HG03196 (cell line): ENCODE measurements at regions not wholly inside any gene's neighbourhood (a gene's known extent, or its start where the extent isn't known, plus 50 kb on each side); places are given as distances from the start of the nearest gene placed in this dataset.
"Not testable (repeated sequence)": the region's sequence is repeated elsewhere in the genome, so short reads cannot be mapped to it uniquely, and the experiment has no call there.

Source experiments
- ATAC-seq: cut with Tn5 transposase; IDR thresholded peaks from one replicate; pipeline ENCODE4 v1.9.1; 2021; ENCODE audit not compliant: unreplicated experiment

DNA sequence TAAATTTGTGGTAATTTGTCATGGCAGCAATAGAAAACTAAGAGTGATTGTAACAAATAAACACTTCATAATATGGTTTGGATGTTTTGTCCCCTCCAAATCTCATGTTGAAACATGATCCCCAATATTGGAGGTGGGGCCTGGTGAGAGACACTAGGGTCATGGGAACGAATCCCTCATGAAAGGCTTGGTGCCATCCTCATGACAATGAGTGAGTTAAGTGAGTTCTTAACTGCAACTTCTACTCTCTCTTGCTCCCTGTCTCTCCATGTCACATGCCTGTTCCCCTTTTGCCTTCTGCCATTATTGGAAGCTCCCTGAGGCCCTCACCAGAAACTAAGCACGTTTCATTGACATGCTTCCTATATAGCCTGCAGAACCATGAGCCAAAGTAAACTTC, 1233.2 kb downstream of the OLFM4 start:
- ATAC-seq: no peak

DNA sequence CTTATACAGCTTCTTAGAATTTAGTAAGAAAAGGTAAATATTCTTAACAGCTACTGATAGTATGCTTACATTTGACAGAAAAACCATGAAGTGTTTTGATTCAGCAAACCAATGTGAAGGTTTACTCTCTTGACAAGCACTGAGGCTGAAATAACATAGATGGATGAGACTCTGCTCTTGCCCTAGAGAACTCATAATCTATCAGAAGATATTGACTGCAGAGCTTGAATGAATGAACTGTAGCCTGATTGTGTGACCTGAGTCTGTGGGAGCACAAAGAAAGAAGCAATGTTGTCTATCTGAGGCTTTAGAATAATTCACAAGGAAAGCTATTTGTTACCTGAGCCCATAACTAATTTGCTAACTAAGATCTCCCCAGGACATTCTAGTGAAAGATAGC, 1235.3 kb downstream of the OLFM4 start:
- no peak for ATAC-seq

DNA sequence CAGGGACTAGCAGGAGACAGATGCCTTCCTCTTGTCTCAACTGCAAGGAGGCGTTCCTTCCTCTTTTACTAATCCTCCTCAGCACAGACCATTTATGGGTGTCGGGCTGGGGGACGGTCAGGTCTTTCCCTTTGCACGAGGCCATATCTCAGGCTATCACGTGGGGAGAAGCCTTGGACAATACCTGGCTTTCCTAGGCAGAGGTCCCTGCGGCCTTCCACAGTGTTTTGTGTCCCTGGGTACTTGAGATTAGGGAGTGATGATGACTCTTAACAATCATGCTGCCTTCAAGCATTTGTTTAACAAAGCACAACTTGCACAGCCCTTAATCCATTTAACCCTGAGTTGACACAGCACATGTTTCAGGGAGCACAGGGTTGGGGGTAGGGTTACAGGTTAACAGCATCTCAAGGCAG, 1238.6 kb downstream of the OLFM4 start:
- not testable (repeated sequence) for ATAC-seq

DNA sequence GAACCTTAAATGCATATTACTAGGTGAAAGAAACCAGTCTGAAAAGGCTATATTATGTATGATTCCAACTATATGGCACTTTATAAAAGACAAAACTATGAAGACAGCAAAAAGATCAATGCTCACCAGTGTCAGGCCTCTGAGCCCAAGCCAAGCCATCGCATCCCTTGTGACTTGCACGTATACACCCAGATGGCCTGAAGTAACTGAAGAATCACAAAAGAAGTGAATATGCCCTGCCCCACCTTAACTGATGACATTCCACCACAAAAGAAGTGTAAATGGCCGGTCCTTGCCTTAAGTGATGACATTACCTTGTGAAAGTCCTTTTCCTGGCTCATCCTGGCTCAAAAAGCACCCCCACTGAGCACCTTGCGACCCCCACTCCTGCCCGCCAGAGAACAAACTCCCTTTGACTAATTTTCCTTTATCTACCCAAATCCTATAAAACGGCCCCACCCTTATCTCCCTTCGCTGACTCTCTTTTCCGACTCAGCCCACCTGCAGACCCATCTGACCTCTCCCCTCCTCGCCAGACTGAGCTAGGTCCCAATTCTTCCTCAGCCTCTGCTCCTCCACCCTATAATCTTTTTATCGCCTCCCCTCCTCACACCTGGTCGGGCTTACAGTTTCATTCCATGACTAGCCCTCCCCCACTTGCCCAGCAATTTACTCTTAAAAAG, 1239.5 kb downstream of the OLFM4 start:
- ATAC-seq: not testable (repeated sequence)

DNA sequence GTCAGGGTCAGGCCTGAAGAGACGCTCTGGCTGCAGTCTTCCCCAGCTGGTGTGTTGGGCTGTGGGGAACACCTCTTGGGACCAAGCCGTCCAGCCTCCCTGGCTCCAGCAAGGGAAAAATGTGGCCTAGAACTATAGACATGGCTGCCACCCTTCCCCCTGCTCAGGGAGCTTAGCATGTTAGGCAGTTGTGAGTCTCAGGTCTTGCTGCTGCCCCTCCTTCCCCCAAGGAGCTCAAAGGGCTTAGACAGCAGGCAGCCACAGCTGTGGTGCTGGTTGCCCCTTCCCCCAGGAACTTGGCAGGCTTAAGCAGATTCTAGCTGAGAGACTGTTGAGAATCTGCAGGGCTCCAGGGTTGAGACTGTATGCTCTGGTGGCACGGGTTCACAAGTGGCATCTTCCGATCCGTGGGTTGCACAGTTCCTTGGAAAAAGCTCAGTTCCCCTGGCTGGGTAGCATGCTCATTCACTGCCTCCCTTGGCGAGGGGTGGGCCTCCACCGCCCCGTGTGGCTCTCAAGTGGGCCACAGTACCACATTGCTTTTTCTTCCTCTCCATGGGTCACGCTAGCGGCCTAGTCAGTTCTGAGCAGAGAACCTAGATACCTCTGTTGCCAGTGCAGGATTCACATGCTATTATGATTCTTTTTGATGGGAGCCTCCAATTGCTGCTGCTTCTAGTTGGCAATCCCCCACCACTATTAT, 1258.6 kb downstream of the OLFM4 start:
- ATAC-seq: no peak

DNA sequence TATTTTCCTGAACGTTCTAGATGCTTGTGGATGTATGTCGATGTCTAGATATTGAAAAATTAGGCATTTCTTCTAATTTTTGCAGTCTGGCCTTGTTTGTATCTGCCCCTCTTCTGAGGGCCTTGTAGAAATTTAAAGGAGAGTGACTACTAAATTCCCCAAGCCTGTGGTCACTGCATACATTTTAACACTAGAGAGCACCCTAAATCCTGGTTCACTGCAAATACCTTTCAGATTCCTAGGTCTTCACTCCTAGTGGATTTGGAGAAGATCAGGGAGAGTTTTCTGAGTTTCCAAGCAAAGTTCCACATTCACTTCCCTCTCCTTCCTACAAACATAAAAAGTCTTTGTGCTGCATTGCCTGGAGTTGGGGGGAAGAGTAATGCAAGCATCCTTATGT, 1272.5 kb downstream of the OLFM4 start:
- ATAC-seq: no peak

DNA sequence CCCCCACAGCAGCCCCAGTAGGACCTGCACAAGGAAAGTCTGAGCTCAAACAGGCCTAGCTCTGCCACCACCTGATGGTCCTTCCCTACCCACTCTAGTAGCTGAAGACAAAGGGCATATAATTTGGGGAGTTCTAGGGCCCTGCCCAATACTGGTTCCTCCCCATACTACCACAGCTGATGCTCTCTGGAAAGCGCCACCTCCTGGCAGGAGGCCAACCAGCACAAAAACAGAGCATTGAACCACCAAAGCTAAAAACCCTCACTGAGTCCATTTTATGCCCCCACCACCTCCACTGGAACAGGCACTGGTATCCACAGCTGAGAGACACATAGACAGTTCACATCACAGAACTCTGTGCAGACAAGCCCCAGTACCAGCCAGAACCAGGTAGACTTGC, 1276.8 kb downstream of the OLFM4 start:
- no peak for ATAC-seq

DNA sequence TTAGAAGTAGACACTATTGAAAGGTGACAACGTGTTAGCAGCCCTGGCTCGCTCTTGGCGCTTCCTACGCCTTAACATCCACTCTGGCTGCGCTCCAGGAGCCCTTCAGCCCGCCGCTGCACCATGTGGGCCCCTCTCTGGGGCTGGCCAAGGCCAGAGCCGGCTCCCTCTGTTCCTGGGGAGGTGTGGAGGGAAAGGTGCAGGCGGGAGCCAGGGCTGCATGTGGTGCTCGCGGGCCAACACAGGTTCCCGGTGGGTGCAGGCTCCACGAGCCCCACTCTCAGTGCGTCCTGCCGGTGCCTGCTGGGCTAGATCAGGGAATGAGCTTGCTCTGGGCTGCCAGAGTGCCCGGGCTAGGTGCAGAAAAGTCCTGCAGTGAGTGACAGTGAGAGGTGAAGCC, 1284.3 kb downstream of the OLFM4 start:
- no peak for ATAC-seq

DNA sequence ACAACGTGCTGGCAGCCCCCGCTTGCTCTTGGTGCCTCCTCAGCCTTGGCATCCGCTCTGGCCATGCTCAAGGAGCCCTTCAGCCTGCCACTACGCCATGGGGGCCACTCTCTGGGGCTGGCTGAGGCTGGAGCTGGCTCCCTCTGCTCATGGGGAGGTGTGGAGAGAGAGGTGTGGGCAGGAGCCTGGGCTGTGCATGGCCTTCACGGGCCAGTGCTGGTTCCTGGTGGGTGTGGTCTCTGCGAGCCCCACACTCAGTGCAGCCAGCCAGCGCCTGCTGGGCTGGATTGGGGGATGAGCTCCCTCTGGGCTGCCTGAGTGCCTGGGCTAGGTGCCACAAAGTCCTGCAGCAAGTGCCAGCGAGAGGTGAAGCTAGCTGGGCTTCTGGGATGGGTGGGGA, 1289.1 kb downstream of the OLFM4 start:
- no peak for ATAC-seq

DNA sequence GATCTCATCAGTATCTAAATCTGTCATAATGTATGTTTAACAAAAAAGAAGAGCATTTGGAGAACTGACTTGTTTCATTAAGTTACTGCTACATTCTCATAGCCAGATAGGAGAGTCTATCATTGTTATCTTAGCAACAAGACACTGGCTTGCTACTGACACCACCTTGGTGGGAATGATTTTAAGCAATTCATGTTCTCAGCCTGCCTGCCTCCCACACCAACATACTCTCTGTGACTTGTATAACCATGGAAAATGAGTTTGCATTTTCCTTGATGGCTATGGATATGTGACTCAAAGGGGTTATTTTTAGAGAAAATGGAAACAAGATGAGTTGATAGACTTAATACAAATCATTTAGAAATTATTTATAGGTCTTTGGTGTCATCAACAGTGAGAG, 1308.9 kb downstream of the OLFM4 start:
- no peak for ATAC-seq

DNA sequence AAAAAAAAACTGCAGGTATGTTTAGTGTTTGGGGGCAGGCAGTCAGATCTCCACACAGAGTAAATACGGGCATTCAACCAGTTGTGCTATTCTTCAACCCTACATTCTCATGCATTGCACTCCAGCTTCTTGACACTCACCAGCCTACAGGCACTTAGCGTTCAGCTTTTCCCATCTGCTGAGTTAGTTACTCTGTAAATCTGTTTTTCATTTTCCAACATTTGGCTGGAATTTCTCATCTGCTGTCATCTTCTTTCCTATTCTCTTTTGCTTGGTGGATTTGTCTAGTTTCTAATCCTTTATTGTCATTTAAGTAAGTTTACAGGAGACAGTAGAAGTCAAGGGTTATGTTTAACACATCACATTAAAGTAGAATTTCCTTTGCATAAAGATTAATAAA, 1318.9 kb downstream of the OLFM4 start:
- ATAC-seq: no peak

DNA sequence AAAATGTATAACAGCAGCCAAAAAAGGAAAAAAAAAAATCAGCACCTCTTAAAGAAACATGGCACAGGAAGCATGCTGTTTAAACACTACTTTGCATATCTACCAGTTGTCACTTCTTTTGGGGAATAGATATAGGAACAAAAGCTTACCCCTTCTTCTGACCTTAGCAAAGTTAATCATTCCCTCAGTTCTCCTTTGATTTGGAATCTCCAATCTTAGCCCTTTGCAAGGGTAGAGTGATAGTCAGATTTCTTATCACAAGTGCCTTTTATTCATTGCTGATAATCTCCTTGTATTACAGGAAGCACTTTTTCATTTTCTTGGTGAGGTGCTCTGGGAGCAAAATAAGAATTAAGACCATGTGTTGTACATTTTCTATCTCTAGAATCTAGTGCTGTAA, 1327.6 kb downstream of the OLFM4 start:
- ATAC-seq: no peak

DNA sequence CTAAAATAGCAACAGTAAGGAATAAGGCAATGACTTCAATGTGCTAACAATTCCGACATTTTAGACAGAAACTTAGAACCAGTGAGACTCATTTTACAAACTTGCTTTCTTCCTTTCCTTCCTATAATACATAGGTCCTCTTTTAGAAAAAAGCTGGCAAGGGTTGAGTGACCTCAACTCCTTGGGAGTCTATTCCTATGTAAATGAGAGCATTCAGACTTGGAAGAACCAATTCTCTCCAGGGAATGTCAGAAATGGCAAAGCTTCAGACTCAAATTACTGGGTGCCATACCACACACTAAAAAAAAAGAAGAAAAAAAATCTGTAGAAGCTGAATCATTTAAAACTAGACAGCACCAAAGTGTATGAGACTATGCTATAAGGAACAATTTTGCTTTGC, 1328.2 kb downstream of the OLFM4 start:
- ATAC-seq: no peak

DNA sequence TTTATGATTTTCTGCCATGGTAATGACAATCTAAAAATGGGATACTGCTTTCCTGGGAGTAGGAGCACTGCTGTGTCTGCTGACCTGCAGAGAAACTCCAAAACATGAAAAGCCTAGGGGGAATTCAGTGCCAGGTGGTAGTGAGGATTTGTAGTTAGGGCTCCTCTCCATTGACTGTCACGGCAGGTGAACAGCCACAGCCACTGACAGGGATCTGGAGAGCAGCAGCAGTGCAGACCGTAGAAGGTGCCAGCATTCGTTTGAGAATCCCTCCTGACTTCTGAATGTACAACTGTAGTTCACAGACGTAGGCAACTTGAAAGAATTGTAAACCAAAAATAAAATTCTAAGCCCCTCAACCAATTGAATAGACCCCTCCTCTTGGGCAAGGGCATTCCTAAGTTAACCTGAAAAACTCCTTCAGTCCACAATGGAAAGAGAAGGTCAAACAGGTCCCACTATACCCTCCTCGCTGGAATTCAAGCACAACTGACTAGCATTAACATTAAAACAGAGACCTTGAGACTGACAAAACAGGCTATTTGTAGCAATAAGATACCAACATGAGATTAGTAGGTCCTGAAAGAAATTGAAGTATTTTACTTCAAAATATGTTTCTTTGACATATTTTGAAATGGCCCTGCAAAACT, 1328.8 kb downstream of the OLFM4 start:
- no peak for ATAC-seq

DNA sequence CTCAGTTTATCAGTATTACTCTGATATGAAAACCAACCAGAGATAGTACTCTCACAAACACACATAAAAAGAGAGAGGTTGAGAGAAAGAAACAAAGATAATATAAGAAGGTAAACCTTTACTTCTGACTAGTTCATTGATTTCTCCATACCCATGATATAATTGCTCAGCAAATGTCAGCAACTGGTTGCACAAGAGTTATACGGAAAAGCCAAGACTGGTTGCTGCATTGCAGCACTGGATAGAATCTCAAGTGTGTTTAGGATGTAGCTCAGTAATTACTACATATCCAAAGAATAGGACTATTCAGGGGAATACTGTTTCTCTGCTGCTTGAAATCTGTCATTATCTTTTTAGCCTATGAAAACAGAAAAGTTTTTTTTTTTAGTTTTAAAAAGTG, 1332.8 kb downstream of the OLFM4 start:
- no peak for ATAC-seq

DNA sequence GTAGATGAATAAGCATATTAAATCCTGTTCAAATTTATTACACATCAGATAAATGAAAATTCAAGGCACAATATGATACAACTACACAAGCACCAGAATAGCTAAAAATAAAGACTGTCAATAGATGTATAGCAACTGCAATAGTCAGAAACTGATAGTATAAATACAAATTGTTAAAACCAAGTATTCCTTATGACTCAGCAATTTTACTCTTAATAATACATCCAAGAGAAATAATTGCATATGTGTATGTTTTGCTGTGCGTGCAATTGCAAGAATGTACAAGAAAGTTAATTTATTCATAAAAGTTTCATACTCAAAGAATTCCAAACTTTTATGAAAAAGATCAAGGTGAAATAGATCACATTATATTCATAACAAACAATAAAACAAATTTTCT, 1338.1 kb downstream of the OLFM4 start:
- ATAC-seq: no peak

DNA sequence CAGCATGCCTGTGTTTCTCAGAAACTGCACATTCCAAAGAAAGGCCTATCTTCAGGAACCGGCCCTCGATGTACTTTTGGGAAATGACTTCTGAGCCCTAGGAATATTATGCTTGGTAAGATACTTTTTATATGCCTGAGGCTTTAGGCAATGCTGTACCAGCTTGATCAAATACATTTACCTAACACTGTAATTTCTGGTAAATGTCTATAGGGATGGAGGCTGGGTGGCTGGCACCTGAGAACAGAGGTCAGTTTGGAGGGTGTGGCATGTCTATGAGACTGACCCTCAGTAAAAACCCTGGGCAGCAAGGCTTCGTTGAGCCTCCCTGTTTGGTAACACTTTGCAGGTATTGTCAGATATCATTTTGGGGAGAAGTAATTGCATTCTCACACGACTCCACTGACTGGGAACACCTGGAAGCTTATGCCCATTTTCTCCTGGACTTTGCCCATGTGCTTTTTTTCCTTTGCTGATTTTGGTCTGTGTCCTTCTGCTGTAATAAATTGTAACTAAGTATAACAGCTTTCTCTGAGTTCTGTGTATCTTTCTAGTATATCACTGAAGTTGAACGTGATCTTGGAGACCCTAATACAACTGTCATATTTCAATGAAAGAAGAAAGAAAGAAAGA, 1339.1 kb downstream of the OLFM4 start:
- no peak for ATAC-seq

DNA sequence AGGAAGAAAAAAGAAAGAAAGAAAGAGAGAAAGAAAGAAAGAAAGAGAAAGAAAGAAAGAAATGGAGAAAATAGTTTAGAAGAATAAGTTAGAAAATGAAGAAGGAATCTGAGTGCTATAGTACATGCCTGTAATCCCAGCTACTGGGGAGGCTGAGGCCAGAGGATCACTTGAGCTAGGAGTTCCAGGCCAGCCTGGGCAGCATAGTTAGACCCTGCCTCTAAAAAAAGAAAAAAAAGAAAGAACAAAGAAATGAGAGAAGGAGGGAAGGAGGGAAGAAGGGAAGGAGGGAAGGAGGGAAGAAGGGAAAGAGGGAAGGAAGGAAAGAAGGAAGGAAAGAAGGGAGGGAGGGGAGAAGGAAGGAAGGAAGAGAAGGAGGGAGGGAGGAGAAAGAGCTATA, 1339.8 kb downstream of the OLFM4 start:
- ATAC-seq: no peak

DNA sequence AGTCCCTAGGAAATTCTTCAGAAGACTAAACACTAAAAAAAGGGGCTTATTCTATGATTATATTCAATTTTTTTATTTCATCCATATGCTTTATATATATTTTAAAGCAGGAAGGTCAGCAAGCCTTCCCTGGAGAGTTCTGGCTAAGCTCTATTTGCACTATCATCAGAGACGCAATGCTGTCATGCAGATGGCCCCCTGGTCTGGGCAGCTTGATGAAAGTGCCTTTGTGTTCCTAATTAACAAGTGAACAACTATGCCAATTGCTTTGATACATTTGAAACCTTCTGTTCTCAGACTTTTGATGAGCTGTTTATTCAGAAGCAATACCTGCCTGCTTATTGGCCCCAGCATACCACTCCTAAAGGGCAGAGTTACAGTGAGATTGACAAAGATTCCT, 1344.6 kb downstream of the OLFM4 start:
- no peak for ATAC-seq

DNA sequence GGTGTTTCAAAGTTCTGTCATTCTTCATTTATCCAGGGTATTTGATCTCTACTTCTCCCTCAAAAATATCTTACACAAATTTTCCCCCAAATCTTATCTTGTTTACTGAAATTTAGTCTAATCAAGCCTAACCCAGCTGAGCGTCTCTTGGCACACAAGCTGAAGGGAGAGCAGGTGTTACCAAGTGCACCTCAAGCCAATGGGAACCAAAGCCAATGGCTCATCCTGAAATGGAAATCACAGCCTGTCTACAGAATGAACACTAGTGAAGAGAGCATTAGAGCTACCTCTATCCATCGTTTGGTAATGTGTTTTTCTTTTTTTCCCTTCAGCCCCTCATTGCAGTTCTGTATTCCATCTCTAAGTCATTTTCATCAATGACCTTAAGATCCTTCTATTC, 1350.8 kb downstream of the OLFM4 start:
- ATAC-seq: no peak

DNA sequence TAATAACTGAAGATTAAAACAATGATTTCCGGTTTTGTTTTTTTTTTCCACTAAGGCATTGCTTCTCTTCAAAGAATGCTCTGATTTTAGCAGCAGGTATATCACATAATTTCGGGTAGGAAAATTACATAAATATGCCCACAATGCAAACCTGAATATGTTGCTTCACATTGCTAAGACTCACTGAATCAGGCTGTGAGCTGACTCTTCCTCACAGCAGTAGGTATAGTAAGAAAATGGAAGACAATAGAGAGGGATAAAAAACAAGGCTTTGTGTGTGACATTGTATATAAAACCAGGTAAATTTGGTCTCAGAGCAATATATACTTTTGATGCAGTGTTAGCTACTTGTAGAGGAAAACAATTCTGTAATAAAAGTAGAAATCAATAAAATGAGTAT, 1355.0 kb downstream of the OLFM4 start:
- no peak for ATAC-seq

DNA sequence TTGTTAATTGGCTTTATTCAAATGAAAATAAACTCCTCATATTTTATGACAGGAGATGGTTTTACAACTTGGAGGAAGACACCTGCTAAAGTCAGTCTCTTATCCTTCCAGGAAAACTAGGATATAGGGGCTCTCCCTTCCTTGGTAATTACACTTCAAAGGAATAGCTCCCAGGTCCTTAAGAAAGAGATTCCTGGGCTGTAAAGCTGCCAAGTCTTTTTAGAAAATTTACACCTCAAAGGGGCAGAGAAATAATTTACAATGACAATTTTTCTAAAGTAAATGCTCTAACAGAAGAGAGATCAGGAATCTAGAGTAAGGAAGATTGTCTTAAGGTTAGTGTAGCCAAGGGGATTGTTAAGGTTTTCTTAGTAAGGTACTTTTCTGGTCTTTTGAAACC, 1359.0 kb downstream of the OLFM4 start:
- no peak for ATAC-seq
